ENCODE measurements at regions not wholly inside any gene's neighbourhood (a gene's known extent, or its start where the extent isn't known, plus 50 kb on each side); places are given as distances from the start of the nearest gene placed in this dataset.

DNA sequence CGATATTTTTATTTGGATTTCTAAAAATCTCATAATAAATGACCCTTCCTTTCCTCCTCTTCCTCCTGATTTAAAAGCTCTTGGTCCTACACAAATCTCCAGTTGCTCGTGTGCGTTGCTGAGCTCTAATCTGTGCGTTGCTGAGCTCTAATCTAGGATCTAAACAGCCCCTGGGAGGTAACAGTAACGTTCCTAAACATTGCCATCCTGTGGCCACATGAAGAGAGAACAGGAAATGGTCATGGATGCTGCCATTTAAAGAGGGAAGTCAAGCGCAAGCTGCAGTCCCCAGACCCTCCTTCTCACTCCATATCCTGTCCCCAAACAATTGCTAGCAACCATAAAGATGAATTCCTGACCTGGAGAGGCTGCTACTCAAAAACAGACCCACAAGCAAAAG lies 170.8 kb downstream of the NUFIP1 start:
- TF ChIP-seq, protein P1, sequence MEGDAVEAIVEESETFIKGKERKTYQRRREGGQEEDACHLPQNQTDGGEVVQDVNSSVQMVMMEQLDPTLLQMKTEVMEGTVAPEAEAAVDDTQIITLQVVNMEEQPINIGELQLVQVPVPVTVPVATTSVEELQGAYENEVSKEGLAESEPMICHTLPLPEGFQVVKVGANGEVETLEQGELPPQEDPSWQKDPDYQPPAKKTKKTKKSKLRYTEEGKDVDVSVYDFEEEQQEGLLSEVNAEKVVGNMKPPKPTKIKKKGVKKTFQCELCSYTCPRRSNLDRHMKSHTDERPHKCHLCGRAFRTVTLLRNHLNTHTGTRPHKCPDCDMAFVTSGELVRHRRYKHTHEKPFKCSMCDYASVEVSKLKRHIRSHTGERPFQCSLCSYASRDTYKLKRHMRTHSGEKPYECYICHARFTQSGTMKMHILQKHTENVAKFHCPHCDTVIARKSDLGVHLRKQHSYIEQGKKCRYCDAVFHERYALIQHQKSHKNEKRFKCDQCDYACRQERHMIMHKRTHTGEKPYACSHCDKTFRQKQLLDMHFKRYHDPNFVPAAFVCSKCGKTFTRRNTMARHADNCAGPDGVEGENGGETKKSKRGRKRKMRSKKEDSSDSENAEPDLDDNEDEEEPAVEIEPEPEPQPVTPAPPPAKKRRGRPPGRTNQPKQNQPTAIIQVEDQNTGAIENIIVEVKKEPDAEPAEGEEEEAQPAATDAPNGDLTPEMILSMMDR (conservative IDR thresholded peaks at IDR 0.05) = no peak; the same call in 1 of the 2 replicates
- no peak for TF ChIP-seq ZFX (IDR thresholded peaks at IDR 0.05)
